ENCODE measurements at regions not wholly inside any gene's neighbourhood (a gene's known extent, or its start where the extent isn't known, plus 50 kb on each side); places are given as distances from the start of the nearest gene placed in this dataset.

DNA sequence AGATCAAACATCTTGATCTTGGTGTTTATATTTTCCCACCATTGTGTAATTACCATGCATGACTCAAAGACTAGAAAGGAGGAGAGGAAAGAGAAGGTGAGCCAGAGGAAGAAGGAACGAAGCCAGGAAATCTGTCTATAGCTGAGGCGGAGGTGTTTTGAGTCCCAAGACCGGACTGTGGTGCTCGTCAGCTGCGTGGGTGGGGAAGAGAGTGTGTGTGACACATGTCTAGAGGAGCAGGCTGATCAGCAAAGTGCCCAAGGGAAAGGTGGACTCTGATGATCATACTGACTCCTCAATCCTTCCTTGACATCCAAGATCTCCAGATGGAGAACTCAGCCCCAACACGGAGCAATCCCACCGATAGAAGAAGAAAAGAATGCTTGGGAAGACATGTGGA, 189.5 kb upstream of the MINDY3 start:
- TF ChIP-seq, protein P1, sequence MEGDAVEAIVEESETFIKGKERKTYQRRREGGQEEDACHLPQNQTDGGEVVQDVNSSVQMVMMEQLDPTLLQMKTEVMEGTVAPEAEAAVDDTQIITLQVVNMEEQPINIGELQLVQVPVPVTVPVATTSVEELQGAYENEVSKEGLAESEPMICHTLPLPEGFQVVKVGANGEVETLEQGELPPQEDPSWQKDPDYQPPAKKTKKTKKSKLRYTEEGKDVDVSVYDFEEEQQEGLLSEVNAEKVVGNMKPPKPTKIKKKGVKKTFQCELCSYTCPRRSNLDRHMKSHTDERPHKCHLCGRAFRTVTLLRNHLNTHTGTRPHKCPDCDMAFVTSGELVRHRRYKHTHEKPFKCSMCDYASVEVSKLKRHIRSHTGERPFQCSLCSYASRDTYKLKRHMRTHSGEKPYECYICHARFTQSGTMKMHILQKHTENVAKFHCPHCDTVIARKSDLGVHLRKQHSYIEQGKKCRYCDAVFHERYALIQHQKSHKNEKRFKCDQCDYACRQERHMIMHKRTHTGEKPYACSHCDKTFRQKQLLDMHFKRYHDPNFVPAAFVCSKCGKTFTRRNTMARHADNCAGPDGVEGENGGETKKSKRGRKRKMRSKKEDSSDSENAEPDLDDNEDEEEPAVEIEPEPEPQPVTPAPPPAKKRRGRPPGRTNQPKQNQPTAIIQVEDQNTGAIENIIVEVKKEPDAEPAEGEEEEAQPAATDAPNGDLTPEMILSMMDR (IDR thresholded peaks at IDR 0.05): no peak
- no peak for TF ChIP-seq POLR2A (IDR thresholded peaks at IDR 0.05)
